K562 (cell line): ENCODE measurements at regions not wholly inside any gene's neighbourhood (a gene's known extent, or its start where the extent isn't known, plus 50 kb on each side); places are given as distances from the start of the nearest gene placed in this dataset.

ENCODE experiments used
- ATAC-seq: fragments of 200-7000 bp; cut with Tn5 transposase; 3 replicates; pipeline ENCODE4 v1.9.1; 2020; ENCODE audit warnings: moderate library complexity
- BruUV-seq: library from RNA; stranded (reverse); fragments of 400-500 nt; replicated peaks from 2 replicates; lab custom pipeline; 2021; lab: Mats Ljungman, UMichigan
- CTCF ChIA-PET: fragments of 300-600 bp; formaldehyde crosslinking; extraction: SDS; loops from one replicate; lab custom pipeline; 2021; ENCODE audit warnings: low intra/inter-chr PET ratio; lab: Yijun Ruan, JAX
- POLR2A ChIA-PET: fragments of 300-600, 350-650 bp; sonication (Branson Sonifier 250); formaldehyde crosslinking; extraction: SDS; loops from one replicate; lab custom pipeline; 2021; ENCODE audit warnings: antibody characterized with exemption, inconsistent platforms; lab: Yijun Ruan, JAX
- DNase-seq, 4 experiments: peaks; one replicate each; pipeline versions ENCODE4 v3.0.0 to v3.0.0-alpha.2; 2011 to 2018; ENCODE audit warnings: low spot score in 3 of 4, mixed read lengths in 3 of 4; ENCODE audit errors: extremely low read depth in 1 of 4
- FAIRE-seq: peaks from 2 replicates; lab custom pipeline; 2011; peaks lifted over from hg19 to GRCh38; lab: Jason Lieb, UNC
- H2AFZ ChIP-seq: 2 replicates; pipeline ENCODE4 v1.6.0; 2011; ENCODE audit warnings: low read depth, low read length, control low read depth, inconsistent platforms
- H3K27ac ChIP-seq: fragments of 200-600 bp; 3 replicates; pipeline ENCODE4 v1.8.0; 2011; ENCODE audit warnings: low read depth, mild to moderate bottlenecking, control low read depth, inconsistent platforms, low read length, moderate library complexity, mixed read lengths; ENCODE audit errors: extremely low read depth
- H3K27me3 ChIP-seq, 2 experiments: fragments of 300-600 bp in 1 of 2; 2 replicates in 1 of 2; 3 replicates in 1 of 2; pipeline versions ENCODE4 v1.6.0 to v1.8.0; 2011; ENCODE audit warnings: inconsistent platforms in 2 of 2, low read length in 2 of 2, mild to moderate bottlenecking in 1 of 2, mixed read lengths in 1 of 2, moderate library complexity in 1 of 2; ENCODE audit not compliant: control insufficient read depth in 2 of 2, insufficient read depth in 2 of 2
- H3K36me3 ChIP-seq: fragments of 300-600 bp; 3 replicates; pipeline ENCODE4 v1.8.0; 2011; ENCODE audit warnings: mild to moderate bottlenecking, low read length, inconsistent platforms; ENCODE audit not compliant: control insufficient read depth, insufficient read depth
- H3K4me1 ChIP-seq, 2 experiments: fragments of 200-600 bp in 1 of 2; replicated peaks in 1 of 2; 2 replicates in 1 of 2; 3 replicates in 1 of 2; pipeline versions ENCODE4 v1.5.1 to v1.8.0; 2011; ENCODE audit warnings: inconsistent platforms in 2 of 2, low read length in 2 of 2, mild to moderate bottlenecking in 1 of 2, mixed read lengths in 1 of 2, moderate library complexity in 1 of 2; ENCODE audit not compliant: control insufficient read depth in 2 of 2, insufficient read depth in 2 of 2
- H3K4me2 ChIP-seq: 2 replicates; pipeline ENCODE4 v1.6.1; 2011; ENCODE audit warnings: low read length, control low read depth, inconsistent platforms, mixed read lengths; ENCODE audit not compliant: insufficient read depth
- H3K4me3 ChIP-seq: fragments of 200-600 bp; sonication (generic), shearing (Covaris generic); 2 replicates; pipeline ENCODE4 v1.5.1; 2016; ENCODE audit warnings: control low read depth, inconsistent platforms
- H3K79me2 ChIP-seq: fragments of 200-600 bp; 3 replicates; pipeline ENCODE4 v1.8.0; 2011; ENCODE audit warnings: low read length, inconsistent platforms; ENCODE audit not compliant: control insufficient read depth, insufficient read depth
- H3K9ac ChIP-seq, 2 experiments: 2 replicates each; pipeline versions ENCODE4 v1.6.0 to v1.6.1; 2011; ENCODE audit warnings: low read depth in 2 of 2, low read length in 2 of 2, control low read depth in 1 of 2, inconsistent platforms in 1 of 2, mild to moderate bottlenecking in 1 of 2, mixed read lengths in 1 of 2; ENCODE audit not compliant: insufficient read depth in 1 of 2
- H3K9me1 ChIP-seq: one replicate; pipeline ENCODE4 v1.6.0; 2011; ENCODE audit warnings: inconsistent platforms, mild to moderate bottlenecking, low read length, moderate library complexity; ENCODE audit not compliant: control insufficient read depth, insufficient read depth
- H3K9me3 ChIP-seq: replicated peaks from 2 replicates; pipeline ENCODE4 v1.5.1; 2011; ENCODE audit warnings: low read depth, low read length, inconsistent platforms; ENCODE audit not compliant: control insufficient read depth, insufficient read depth
- H4K20me1 ChIP-seq: replicated peaks from 2 replicates; pipeline ENCODE4 v1.6.1; 2011; ENCODE audit warnings: low read length, inconsistent platforms, mixed read lengths; ENCODE audit not compliant: control insufficient read depth, insufficient read depth
- GABPB2 ChIP-seq: fragments of 250-450 bp; sonication (Bioruptor Pico); conservative IDR thresholded peaks from 2 replicates; pipeline ENCODE4 v1.5.1; 2021; ENCODE audit warnings: mild to moderate bottlenecking
- NFE2L1 ChIP-seq: fragments of 450-650 bp; IDR thresholded peaks from 2 replicates; pipeline ENCODE4 v1.6.1; 2016; ENCODE audit warnings: missing genetic modification characterization, low read depth, mild to moderate bottlenecking, missing compliant biosample characterization, moderate library complexity, borderline replicate concordance
- PCBP2 ChIP-seq: fragments of 200-400 bp; formaldehyde crosslinking; IDR thresholded peaks from 2 replicates; pipeline ENCODE4 v1.6.1; 2018; ENCODE audit warnings: low read length, low read depth, mild to moderate bottlenecking, moderate library complexity; ENCODE audit not compliant: poor library complexity, severe bottlenecking
- TCF3 ChIP-seq: sonication (generic); formaldehyde crosslinking; IDR thresholded peaks from 2 replicates; pipeline ENCODE4 v1.4.0; 2020; ENCODE audit warnings: mild to moderate bottlenecking, missing genetic modification reagents
- TEAD1 ChIP-seq, 2 experiments: fragments of 450-650 bp in 1 of 2; sonication (generic) in 1 of 2; formaldehyde crosslinking; IDR thresholded peaks; 2 replicates each; pipeline versions ENCODE4 v1.4.0 to v1.8.0; 2020 to 2022; ENCODE audit warnings: mild to moderate bottlenecking in 2 of 2, missing genetic modification reagents in 1 of 2
- ZNF121 ChIP-seq: sonication (generic); formaldehyde crosslinking; conservative IDR thresholded peaks from 2 replicates; pipeline ENCODE4 v1.8.0; 2022; ENCODE audit warnings: missing genetic modification reagents
- ZNF124 ChIP-seq: sonication (generic); formaldehyde crosslinking; IDR thresholded peaks from 2 replicates; pipeline ENCODE4 v1.8.1; 2022; ENCODE audit warnings: missing genetic modification reagents
- ZNF133 ChIP-seq: fragments of 250-450 bp; sonication (Bioruptor Pico); IDR thresholded peaks from 2 replicates; pipeline ENCODE4 v1.4.0; 2020; ENCODE audit warnings: mild to moderate bottlenecking
- ZNF436 ChIP-seq: fragments of 250-450, 450-650 bp; sonication (Bioruptor Pico); formaldehyde crosslinking; IDR thresholded peaks from 2 replicates; pipeline ENCODE4 v1.7.0; 2020; ENCODE audit warnings: mild to moderate bottlenecking
- ZNF507 ChIP-seq: conservative IDR thresholded peaks from 2 replicates; pipeline ENCODE4 v1.6.1; 2017; ENCODE audit warnings: missing genetic modification characterization, missing compliant biosample characterization
- ZNF695 ChIP-seq: fragments of 450-650 bp; formaldehyde crosslinking; IDR thresholded peaks from 2 replicates; pipeline ENCODE4 v1.4.0; 2020; ENCODE audit warnings: mild to moderate bottlenecking, moderate library complexity
- WGBS: fragments of 100-300 bp; shearing (Covaris generic); methylation state at CpG from one replicate; pipeline ENCODE4 v1.1.6; 2016; ENCODE audit warnings: low coverage, mixed read lengths; ENCODE audit not compliant: insufficient coverage; ENCODE audit errors: missing lambda C conversion rate; 5-methylcytosine and 5-hydroxymethylcytosine counted together
- in situ Hi-C: fragments of 300-500 bp; cut with MboI; formaldehyde crosslinking; loops from 4 replicates; pipeline ENCODE4 v1.15.0; 2018; ENCODE audit warnings: inconsistent platforms, mixed read lengths
- intact Hi-C: fragments of 100-400 bp; cut with micrococcal nuclease; formaldehyde crosslinking; loops from 2 replicates; pipeline ENCODE4 v1.14.2; 2022
- TF ChIP-seq, protein P1 (sequence below): fragments of 250-450 bp; sonication (Bioruptor Pico); IDR thresholded peaks from 2 replicates; pipeline ENCODE4 v1.8.0; 2022; ENCODE audit warnings: moderate library complexity, mild to moderate bottlenecking, inconsistent platforms

DNA sequence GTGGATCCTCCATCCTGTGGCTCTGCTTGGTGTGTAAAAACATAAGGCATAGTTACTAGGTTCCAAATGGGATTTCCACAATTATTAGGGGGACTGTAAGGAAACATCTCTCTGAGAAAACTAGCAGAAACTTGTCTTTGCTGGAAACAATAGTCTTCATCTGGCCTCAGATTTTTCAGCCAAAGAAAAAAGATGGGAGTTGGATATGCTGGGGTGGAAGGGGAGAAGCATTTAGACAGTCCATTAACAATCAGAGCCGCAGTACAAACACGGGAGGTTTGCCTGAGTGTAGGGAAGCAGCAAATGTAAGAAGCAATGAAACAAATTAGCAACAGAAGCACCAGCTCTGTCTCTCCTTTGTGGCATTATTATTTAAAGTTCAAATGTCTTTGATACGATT, 402.7 kb upstream of the ZNF608 start:
- intact Hi-C loops (no loop called here), in situ Hi-C loops (no loop called here)
- no peaks in the 10 kb centered on the region for H3K9me1 ChIP-seq
- H3K27me3 ChIP-seq, result no peaks in the 10 kb centered on the region
- TF ChIP-seq NFE2L1 (tag) (no peak), ZNF695 (CRISPR knock-in tag) (no peak), GABPB2 (CRISPR knock-in tag) (no peak), ZNF436 (no peak), ZNF121 (CRISPR knock-in tag) (no peak), ZNF124 (no peak), PCBP2 (no peak), TCF3 (CRISPR knock-in tag) (no peak), ZNF133 (CRISPR knock-in tag) (no peak), TEAD1 (CRISPR knock-in tag; IDR thresholded peaks at IDR 0.05) (no peak), ZNF507 (tag) (no peak)
- TF ChIP-seq, protein P1, sequence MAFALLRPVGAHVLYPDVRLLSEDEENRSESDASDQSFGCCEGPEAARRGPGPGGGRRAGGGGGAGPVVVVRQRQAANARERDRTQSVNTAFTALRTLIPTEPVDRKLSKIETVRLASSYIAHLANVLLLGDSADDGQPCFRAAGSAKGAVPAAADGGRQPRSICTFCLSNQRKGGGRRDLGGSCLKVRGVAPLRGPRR (CRISPR knock-in tag), result no peak
- no peaks in the 10 kb centered on the region for H4K20me1 ChIP-seq
- no TSS peak for BruUV-seq
- FAIRE-seq (no peak), ATAC-seq (no peak), DNase-seq (no peak)
- no peak overlapping the region for H3K27ac ChIP-seq
- no peak overlapping the region for H3K9ac ChIP-seq
- ChIA-PET CTCF (no interaction called here), POLR2A (no interaction called here)
- H3K36me3 ChIP-seq, result no peaks in the 10 kb centered on the region
- no peaks in the 10 kb centered on the region for H3K79me2 ChIP-seq
- H2AFZ ChIP-seq, result no peak overlapping the region
- no peak overlapping the region for H3K4me3 ChIP-seq
- WGBS, result 3% methylated on average over 3 of the region's 3 CpGs
- no peaks in the 10 kb centered on the region for H3K9me3 ChIP-seq
- H3K4me2 ChIP-seq, result no peak overlapping the region
- no peaks in the 10 kb centered on the region for H3K4me1 ChIP-seq
